22Rv1 (cell line): ENCODE measurements at regions not wholly inside any gene's neighbourhood (a gene's known extent, or its start where the extent isn't known, plus 50 kb on each side); places are given as distances from the start of the nearest gene placed in this dataset.

Source experiments
- H3K27ac ChIP-seq: fragments of 450-650 bp; 2 replicates; pipeline ENCODE4 v1.5.1; 2017
- ZFX ChIP-seq: fragments of 450-650 bp; IDR thresholded peaks from 2 replicates; pipeline ENCODE4 v1.6.1; 2017; ENCODE audit warnings: antibody characterized with exemption, borderline replicate concordance
- TF ChIP-seq, protein P1 (sequence below): fragments of 450-650 bp; IDR thresholded peaks from 2 replicates; pipeline ENCODE4 v1.5.1; 2017; ENCODE audit warnings: mild to moderate bottlenecking

DNA sequence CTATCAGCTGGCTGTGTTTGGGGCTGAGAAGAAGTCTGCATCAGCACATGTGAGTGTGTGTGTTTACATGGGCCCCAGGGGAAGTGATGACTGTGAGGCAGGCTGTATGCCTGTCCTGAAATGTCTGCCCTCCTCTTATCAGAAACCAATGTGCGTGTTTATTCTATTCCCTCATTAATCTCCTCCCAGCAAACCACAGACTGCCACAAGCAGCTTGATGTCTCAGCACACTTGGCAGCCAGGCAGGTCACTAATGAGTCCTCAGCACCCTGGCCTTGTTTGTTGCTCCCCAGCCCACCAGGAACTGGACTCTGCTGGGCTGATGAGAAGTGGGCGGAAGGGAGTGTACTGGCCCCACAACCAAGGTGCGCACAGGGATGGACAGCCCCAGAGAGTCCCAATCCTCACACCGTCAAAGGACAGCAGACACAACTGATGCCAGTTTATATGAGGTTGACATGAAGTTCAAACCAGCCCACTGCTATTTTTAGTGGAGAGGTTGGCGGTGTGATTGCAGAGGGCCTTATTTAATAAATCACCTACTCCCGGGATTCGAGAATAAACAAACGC is 225.8 kb downstream of the ETS1 start:
- H3K27ac ChIP-seq, result no peak overlapping the region
- TF ChIP-seq, protein P1, sequence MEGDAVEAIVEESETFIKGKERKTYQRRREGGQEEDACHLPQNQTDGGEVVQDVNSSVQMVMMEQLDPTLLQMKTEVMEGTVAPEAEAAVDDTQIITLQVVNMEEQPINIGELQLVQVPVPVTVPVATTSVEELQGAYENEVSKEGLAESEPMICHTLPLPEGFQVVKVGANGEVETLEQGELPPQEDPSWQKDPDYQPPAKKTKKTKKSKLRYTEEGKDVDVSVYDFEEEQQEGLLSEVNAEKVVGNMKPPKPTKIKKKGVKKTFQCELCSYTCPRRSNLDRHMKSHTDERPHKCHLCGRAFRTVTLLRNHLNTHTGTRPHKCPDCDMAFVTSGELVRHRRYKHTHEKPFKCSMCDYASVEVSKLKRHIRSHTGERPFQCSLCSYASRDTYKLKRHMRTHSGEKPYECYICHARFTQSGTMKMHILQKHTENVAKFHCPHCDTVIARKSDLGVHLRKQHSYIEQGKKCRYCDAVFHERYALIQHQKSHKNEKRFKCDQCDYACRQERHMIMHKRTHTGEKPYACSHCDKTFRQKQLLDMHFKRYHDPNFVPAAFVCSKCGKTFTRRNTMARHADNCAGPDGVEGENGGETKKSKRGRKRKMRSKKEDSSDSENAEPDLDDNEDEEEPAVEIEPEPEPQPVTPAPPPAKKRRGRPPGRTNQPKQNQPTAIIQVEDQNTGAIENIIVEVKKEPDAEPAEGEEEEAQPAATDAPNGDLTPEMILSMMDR, result no peak
- no peak for TF ChIP-seq ZFX

DNA sequence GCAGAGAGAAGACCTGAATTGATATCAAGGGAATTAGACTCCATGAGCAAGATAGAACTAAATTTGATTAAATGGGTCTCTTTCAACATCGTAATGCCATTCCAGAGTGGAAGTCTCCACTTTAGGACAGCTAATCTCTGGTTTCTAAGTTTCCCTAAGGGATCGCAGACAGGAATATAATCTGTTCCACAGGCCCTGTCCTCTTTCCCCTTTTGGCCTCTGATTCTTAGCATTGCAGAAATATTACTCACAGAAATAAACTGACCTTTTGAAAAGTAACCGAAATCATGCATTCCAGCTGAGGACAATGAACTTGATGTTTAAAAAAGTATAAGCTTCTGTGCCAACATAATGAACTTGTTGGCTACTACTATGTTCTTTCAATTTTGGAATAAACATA is 227.8 kb downstream of the ETS1 start:
- no peak overlapping the region for H3K27ac ChIP-seq
- TF ChIP-seq, protein P1, result no peak
- no peak for TF ChIP-seq ZFX

DNA sequence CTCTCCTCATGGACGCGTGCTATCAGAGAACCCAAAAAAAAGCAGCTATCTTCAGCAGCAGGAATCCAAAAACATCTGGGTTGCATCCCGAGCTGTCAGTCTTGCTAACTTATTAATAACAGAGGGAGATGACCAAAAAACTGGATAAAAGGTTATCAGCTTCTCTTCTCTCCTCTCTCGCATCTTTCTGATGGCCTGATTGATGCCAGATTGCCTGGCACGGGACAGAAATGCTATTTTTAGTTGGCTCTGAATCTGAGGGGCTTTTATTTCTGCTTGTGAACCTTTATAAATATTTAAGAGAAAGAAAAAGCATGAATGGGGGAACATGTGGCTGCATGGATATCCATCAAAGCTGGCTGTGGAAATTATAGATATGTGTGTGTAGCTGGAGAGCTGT is 230.3 kb downstream of the ETS1 start:
- no peak for TF ChIP-seq ZFX
- TF ChIP-seq, protein P1, result no peak
- no peak overlapping the region for H3K27ac ChIP-seq

DNA sequence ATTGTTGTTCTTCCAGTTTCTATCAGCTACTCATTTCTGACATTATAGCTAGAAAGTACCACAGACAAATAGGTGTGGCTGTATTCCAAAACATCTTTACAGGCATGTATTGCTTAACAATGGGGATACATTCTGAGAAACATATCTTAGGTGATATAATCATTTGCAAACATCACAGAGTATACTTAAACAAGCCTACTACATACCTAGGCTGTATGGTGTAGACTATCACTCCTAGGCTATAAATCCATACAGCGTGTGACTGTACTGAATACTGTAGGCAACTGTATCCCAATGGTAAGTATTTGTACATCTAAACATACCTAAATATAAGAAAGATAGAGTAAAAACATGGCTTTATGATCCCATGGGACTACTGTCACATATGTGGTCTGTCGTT is 231.8 kb downstream of the ETS1 start:
- TF ChIP-seq ZFX, result no peak
- TF ChIP-seq, protein P1, result no peak
- no peak overlapping the region for H3K27ac ChIP-seq

DNA sequence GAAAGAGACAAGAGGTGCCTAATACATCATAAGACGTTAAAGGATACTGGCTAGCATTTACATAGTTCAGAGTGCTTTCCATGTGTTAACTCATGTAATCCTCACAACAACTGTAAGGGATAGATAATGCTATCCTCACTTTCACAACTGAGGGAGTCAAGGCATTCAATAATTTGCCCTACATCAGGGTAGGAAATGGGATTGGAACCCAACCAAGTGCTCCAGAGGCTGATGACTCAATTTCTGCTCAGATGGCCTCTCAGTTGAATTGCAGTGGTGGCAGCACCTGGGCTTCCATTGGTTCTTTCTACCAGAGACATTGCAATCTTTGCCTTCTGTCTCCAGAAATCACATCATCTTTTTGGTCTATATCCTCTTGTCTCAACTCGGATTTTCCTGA is 232.9 kb downstream of the ETS1 start:
- no peak for TF ChIP-seq ZFX
- no peak overlapping the region for H3K27ac ChIP-seq

DNA sequence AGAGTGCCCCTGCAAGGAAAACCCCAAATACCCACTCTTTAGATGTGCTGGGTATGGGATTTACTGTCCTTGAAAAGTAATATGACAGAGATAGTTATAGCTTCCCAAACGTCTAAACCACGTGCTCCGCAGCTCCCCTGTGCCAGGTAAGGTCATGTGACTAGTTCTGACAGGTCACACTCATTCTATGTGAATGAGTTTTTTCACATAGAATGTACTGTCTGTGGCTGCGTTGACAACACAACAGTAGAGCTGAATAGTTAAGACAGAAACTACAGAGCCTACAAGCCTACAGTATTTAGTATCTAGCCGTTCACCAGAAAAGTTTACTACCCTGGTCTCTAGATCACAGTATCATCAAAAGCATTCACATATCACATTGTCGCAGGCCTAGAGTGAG is 236.2 kb downstream of the ETS1 start:
- TF ChIP-seq ZFX, result no peak
- TF ChIP-seq, protein P1, result no peak
- no peak overlapping the region for H3K27ac ChIP-seq

DNA sequence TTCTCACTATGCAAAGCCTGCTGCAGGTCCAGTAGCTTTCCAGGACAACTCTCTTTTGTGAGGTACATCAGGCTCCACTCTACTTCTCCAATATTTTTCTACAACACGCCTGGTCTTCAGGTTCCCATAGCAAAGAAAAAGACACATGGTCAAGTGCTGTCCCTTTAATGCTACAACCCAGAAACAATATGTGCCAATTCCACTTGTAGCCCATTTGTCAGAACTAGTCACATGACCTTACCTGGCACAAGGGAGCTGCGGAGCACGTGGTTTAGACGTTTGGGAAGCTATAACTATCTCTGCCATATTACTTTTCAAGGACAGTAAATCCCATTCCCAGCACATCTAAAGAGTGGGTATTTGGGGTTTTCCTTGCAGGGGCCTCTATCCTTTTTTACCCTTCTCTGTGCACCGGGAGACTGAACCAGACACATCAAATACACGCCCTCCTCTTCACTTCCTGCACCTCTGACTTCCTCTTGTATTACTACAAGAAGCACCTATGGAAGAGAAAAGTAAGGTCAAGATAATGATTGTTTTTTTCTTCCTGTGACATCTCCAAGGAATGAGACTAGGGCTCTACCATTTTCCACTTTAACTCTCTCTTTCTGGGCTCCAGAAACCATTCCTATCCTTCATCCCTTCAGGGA is 237.6 kb downstream of the ETS1 start:
- no peak overlapping the region for H3K27ac ChIP-seq
- TF ChIP-seq ZFX, result no peak
- TF ChIP-seq, protein P1, result no peak

DNA sequence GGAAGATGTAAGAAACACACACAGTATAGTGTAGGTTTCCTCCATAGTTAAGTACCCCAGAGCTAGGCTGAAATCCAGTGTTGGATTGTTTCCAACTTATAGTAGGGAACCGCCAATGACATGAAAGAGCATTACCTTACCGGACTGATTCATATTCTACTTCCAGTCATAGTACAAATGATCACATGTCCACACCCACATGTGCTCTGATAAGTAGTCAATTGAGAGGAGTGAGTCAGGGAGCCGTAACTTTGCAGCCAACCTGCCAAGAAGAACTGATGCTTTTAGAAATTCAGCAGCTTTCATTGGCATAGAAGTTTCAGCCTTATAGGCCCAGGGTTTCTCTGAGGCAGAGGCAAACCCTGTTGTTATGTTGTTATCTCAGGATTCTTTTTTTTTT is 240.6 kb downstream of the ETS1 start:
- H3K27ac ChIP-seq, result no peak overlapping the region
- TF ChIP-seq, protein P1, result no peak
- no peak for TF ChIP-seq ZFX
